Neural cell (in vitro differentiated cells): ENCODE measurements at regions not wholly inside any gene's neighbourhood (a gene's known extent, or its start where the extent isn't known, plus 50 kb on each side); places are given as distances from the start of the nearest gene placed in this dataset.

ENCODE experiments used
- H2AFZ ChIP-seq: fragments of 200-600, 300-800 bp; sonication (generic), shearing (Covaris generic); 2 replicates; pipeline ENCODE4 v1.6.0; 2014; ENCODE audit warnings: low read depth, mild to moderate bottlenecking, antibody characterized with exemption, low read length, moderate library complexity
- H3F3A ChIP-seq: fragments of 200-600 bp; shearing (Covaris generic); 2 replicates; pipeline ENCODE4 v1.6.1; 2016; ENCODE audit warnings: mild to moderate bottlenecking, moderate library complexity, mixed read lengths, antibody characterized with exemption, low read length; ENCODE audit not compliant: insufficient read depth, poor library complexity, severe bottlenecking
- H3K27ac ChIP-seq: fragments of 200-600, 300-800 bp; sonication (generic), shearing (Covaris generic); 2 replicates; pipeline ENCODE4 v1.5.1; 2014; ENCODE audit warnings: mild to moderate bottlenecking, low read length, moderate library complexity
- H3K27me3 ChIP-seq: fragments of 300-800, 200-600 bp; sonication (generic), shearing (Covaris generic); 2 replicates; pipeline ENCODE4 v1.6.0; 2014; ENCODE audit warnings: mild to moderate bottlenecking, low read depth, low read length, moderate library complexity; ENCODE audit not compliant: insufficient read depth
- H3K36me3 ChIP-seq: fragments of 300-800, 200-600 bp; sonication (generic), shearing (Covaris generic); 2 replicates; pipeline ENCODE4 v1.5.1; 2014; ENCODE audit warnings: mild to moderate bottlenecking, antibody characterized with exemption, low read length, moderate library complexity; ENCODE audit not compliant: insufficient read depth
- H3K4me2 ChIP-seq: fragments of 300-800, 200-600 bp; sonication (generic), shearing (Covaris generic); 2 replicates; pipeline ENCODE4 v1.6.0; 2014; ENCODE audit warnings: mild to moderate bottlenecking, low read length
- H3K4me3 ChIP-seq: fragments of 300-800, 200-600 bp; sonication (generic), shearing (Covaris generic); 2 replicates; pipeline ENCODE4 v1.5.1; 2014; ENCODE audit warnings: mild to moderate bottlenecking, low read length, moderate library complexity
- H3K79me2 ChIP-seq: fragments of 200-600 bp; shearing (Covaris generic); replicated peaks from 2 replicates; pipeline ENCODE4 v1.6.0; 2014; ENCODE audit warnings: mild to moderate bottlenecking, low read length, moderate library complexity; ENCODE audit not compliant: insufficient read depth
- H3K9ac ChIP-seq: fragments of 300-800, 200-600 bp; sonication (generic), shearing (Covaris generic); 2 replicates; pipeline ENCODE4 v1.6.1; 2016; ENCODE audit warnings: mild to moderate bottlenecking, low read length, mixed read lengths
- H3K9me2 ChIP-seq: fragments of 200-600 bp; shearing (Covaris generic); 2 replicates; pipeline ENCODE4 v1.6.1; 2016; ENCODE audit warnings: mild to moderate bottlenecking, low read length, mixed read lengths; ENCODE audit not compliant: insufficient read depth
- H3K9me3 ChIP-seq: fragments of 200-600, 300-800 bp; sonication (generic), shearing (Covaris generic); 2 replicates; pipeline ENCODE4 v1.6.1; 2016; ENCODE audit warnings: mild to moderate bottlenecking, mixed run types, low read length, moderate library complexity, mixed read lengths
- H4K20me1 ChIP-seq: fragments of 200-600 bp; shearing (Covaris generic); 2 replicates; pipeline ENCODE4 v1.6.1; 2016; ENCODE audit warnings: mild to moderate bottlenecking, mixed run types; ENCODE audit not compliant: insufficient read depth
- EP300 ChIP-seq: fragments of 450-650 bp; conservative IDR thresholded peaks from 2 replicates; pipeline ENCODE4 v1.6.1; 2014; ENCODE audit warnings: antibody characterized with exemption, mild to moderate bottlenecking, moderate library complexity; ENCODE audit not compliant: poor library complexity, severe bottlenecking
- EZH2 ChIP-seq: fragments of 200-600, 300-800 bp; shearing (Covaris generic), sonication (generic); IDR thresholded peaks from 2 replicates; pipeline ENCODE4 v1.6.1; 2014; ENCODE audit warnings: antibody characterized with exemption, low read length, borderline replicate concordance, mild to moderate bottlenecking; ENCODE audit not compliant: insufficient read depth, poor library complexity, severe bottlenecking
- MXI1 ChIP-seq: fragments of 450-650 bp; conservative IDR thresholded peaks from 2 replicates; pipeline ENCODE4 v1.6.1; 2014; ENCODE audit warnings: antibody characterized with exemption, mild to moderate bottlenecking; ENCODE audit not compliant: poor library complexity, severe bottlenecking
- POLR2AphosphoS5 ChIP-seq: IDR thresholded peaks from 2 replicates; pipeline ENCODE4 v1.6.1; 2012
- RAD21 ChIP-seq: fragments of 450-650 bp; conservative IDR thresholded peaks from 2 replicates; pipeline ENCODE4 v1.6.1; 2014; ENCODE audit warnings: antibody characterized with exemption, mild to moderate bottlenecking, moderate library complexity
- SMC3 ChIP-seq: fragments of 450-650 bp; conservative IDR thresholded peaks from 2 replicates; pipeline ENCODE4 v1.6.1; 2014; ENCODE audit warnings: antibody characterized with exemption, mild to moderate bottlenecking, moderate library complexity; ENCODE audit not compliant: poor library complexity
- TAF1 ChIP-seq: IDR thresholded peaks from 2 replicates; pipeline ENCODE4 v1.6.1; 2012; ENCODE audit warnings: low read depth
- TF ChIP-seq, protein P1 (sequence below): IDR thresholded peaks from 2 replicates; pipeline ENCODE4 v1.6.1; 2012; ENCODE audit warnings: borderline replicate concordance
- TF ChIP-seq, protein P2 (sequence below): fragments of 450-650 bp; IDR thresholded peaks from 2 replicates; pipeline ENCODE4 v1.5.1; 2014; ENCODE audit warnings: antibody characterized with exemption, mild to moderate bottlenecking, moderate library complexity; ENCODE audit not compliant: poor library complexity, severe bottlenecking

DNA sequence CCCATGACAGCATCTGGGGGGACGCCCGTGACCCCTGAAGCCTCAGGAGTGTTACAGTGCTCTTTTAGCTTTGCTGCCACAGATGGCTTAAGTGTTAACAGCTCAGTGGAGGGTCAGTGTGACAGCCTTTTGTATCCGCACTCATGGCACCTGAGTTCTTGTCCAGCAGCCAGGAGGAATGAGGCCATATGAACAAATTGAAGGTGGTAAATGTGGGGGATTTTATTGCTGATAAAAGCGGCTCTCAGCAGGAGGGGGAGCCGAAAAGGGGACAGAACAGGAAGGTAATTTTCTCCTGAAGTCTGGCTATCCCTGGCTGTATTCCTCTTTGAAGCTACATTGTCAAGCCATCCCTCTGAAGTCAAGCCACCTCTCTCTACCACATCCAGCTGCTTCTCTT lies 441.0 kb downstream of the RAPGEF2 start:
- no peak overlapping the region for H2AFZ ChIP-seq
- no peak overlapping the region for H3K4me2 ChIP-seq
- no peaks in the 10 kb centered on the region for H3K9me2 ChIP-seq
- H3K4me3 ChIP-seq: no peak overlapping the region
- no peaks in the 10 kb centered on the region for H3F3A ChIP-seq
- H3K27me3 ChIP-seq: no peaks in the 10 kb centered on the region
- no peaks in the 10 kb centered on the region for H3K36me3 ChIP-seq
- no peak overlapping the region for H3K9ac ChIP-seq
- no peaks in the 10 kb centered on the region for H3K9me3 ChIP-seq
- no peak overlapping the region for H3K27ac ChIP-seq
- H3K79me2 ChIP-seq: no peaks in the 10 kb centered on the region
- H4K20me1 ChIP-seq: no peaks in the 10 kb centered on the region
- TF ChIP-seq, protein P1, sequence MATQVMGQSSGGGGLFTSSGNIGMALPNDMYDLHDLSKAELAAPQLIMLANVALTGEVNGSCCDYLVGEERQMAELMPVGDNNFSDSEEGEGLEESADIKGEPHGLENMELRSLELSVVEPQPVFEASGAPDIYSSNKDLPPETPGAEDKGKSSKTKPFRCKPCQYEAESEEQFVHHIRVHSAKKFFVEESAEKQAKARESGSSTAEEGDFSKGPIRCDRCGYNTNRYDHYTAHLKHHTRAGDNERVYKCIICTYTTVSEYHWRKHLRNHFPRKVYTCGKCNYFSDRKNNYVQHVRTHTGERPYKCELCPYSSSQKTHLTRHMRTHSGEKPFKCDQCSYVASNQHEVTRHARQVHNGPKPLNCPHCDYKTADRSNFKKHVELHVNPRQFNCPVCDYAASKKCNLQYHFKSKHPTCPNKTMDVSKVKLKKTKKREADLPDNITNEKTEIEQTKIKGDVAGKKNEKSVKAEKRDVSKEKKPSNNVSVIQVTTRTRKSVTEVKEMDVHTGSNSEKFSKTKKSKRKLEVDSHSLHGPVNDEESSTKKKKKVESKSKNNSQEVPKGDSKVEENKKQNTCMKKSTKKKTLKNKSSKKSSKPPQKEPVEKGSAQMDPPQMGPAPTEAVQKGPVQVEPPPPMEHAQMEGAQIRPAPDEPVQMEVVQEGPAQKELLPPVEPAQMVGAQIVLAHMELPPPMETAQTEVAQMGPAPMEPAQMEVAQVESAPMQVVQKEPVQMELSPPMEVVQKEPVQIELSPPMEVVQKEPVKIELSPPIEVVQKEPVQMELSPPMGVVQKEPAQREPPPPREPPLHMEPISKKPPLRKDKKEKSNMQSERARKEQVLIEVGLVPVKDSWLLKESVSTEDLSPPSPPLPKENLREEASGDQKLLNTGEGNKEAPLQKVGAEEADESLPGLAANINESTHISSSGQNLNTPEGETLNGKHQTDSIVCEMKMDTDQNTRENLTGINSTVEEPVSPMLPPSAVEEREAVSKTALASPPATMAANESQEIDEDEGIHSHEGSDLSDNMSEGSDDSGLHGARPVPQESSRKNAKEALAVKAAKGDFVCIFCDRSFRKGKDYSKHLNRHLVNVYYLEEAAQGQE: no peak
- no peak for TF ChIP-seq EP300
- TF ChIP-seq SMC3: no peak
- TF ChIP-seq MXI1: no peak
- TF ChIP-seq TAF1: no peak
- no peak for TF ChIP-seq POLR2AphosphoS5
- no peak for TF ChIP-seq EZH2
- TF ChIP-seq, protein P2, sequence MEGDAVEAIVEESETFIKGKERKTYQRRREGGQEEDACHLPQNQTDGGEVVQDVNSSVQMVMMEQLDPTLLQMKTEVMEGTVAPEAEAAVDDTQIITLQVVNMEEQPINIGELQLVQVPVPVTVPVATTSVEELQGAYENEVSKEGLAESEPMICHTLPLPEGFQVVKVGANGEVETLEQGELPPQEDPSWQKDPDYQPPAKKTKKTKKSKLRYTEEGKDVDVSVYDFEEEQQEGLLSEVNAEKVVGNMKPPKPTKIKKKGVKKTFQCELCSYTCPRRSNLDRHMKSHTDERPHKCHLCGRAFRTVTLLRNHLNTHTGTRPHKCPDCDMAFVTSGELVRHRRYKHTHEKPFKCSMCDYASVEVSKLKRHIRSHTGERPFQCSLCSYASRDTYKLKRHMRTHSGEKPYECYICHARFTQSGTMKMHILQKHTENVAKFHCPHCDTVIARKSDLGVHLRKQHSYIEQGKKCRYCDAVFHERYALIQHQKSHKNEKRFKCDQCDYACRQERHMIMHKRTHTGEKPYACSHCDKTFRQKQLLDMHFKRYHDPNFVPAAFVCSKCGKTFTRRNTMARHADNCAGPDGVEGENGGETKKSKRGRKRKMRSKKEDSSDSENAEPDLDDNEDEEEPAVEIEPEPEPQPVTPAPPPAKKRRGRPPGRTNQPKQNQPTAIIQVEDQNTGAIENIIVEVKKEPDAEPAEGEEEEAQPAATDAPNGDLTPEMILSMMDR: no peak
- no peak for TF ChIP-seq RAD21

DNA sequence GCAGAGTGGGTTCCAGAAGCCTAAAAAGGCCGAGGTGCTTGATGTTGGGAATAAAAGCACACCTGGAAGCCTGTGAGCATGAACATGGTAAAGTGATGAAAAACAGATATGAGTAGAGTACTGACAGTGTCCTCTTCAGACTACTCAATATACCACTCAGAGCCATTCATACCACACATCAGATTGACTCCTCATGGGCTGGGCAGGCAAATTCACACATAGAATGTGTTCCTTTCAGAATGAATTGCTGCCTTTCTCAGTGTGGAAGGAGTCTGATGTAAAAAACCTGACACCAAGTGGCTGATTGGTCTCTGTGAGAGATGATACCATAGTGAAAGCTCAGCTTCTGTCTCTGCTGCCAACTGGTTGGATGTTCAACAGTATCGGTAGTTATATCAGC lies 442.7 kb downstream of the RAPGEF2 start:
- Histone ChIP-seq H3F3A (no peaks in the 10 kb centered on the region), H3K9ac (no peak overlapping the region), H3K9me3 (no peaks in the 10 kb centered on the region), H4K20me1 (no peaks in the 10 kb centered on the region), H3K36me3 (no peaks in the 10 kb centered on the region), H3K27me3 (no peaks in the 10 kb centered on the region), H2AFZ (no peak overlapping the region), H3K4me3 (no peak overlapping the region), H3K79me2 (no peaks in the 10 kb centered on the region), H3K4me2 (no peak overlapping the region), H3K9me2 (no peaks in the 10 kb centered on the region), H3K27ac (no peak overlapping the region)
- no peak for TF ChIP-seq MXI1
- TF ChIP-seq EP300: no peak
- TF ChIP-seq, protein P2: no peak
- no peak for TF ChIP-seq SMC3
- TF ChIP-seq RAD21: no peak
- TF ChIP-seq TAF1: no peak
